ENCODE measurements at regions not wholly inside any gene's neighbourhood (a gene's known extent, or its start where the extent isn't known, plus 50 kb on each side); places are given as distances from the start of the nearest gene placed in this dataset.
A peak's percentile ranks its signal among the peaks of the same experiment; 100 is the strongest.

- TF ChIP-seq CTCF (IDR thresholded peaks at IDR 0.05; ENCODE audit: unreplicated experiment): no peak
- no peaks in the 10 kb centered on the region for H3K4me1 Mint-ChIP-seq (ENCODE audit: unreplicated experiment)
- no peak overlapping the region for H3K27ac Mint-ChIP-seq (ENCODE audit: unreplicated experiment)
- no peaks in the 10 kb centered on the region for H3K9me3 Mint-ChIP-seq (ENCODE audit: unreplicated experiment)
- no peak overlapping the region for H3K4me3 Mint-ChIP-seq (ENCODE audit: unreplicated experiment)
- H3K36me3 Mint-ChIP-seq (ENCODE audit: low read depth, unreplicated experiment): no peaks in the 10 kb centered on the region
- DNase-seq (ENCODE audit: low spot score): no peak
- peaks cover 5% of the 10 kb centered on the region for H3K27me3 Mint-ChIP-seq (ENCODE audit: unreplicated experiment)
Observed at GRCh38 chr6:120058410-120058809, 708.8 kb upstream of the MAN1A1 start.

- Mint-ChIP-seq H3K4me3 (ENCODE audit: unreplicated experiment) (no peak overlapping the region), H3K4me1 (ENCODE audit: unreplicated experiment) (no peaks in the 10 kb centered on the region), H3K27ac (ENCODE audit: unreplicated experiment) (no peak overlapping the region), H3K36me3 (ENCODE audit: low read depth, unreplicated experiment) (no peaks in the 10 kb centered on the region), H3K27me3 (ENCODE audit: unreplicated experiment) (peaks cover 5% of the 10 kb centered on the region), H3K9me3 (ENCODE audit: unreplicated experiment) (no peaks in the 10 kb centered on the region)
- DNase-seq (ENCODE audit: low spot score): no peak
- peak; percentile 75 for TF ChIP-seq CTCF (IDR thresholded peaks at IDR 0.05; ENCODE audit: unreplicated experiment)
Observed at GRCh38 chr6:120056085-120056484, 706.5 kb upstream of the MAN1A1 start.

- Mint-ChIP-seq H3K4me3 (ENCODE audit: unreplicated experiment) (no peak overlapping the region), H3K9me3 (ENCODE audit: unreplicated experiment) (no peaks in the 10 kb centered on the region)
- no peak for TF ChIP-seq CTCF (IDR thresholded peaks at IDR 0.05; ENCODE audit: unreplicated experiment)
Observed at GRCh38 chr6:120055071-120055470, 705.5 kb upstream of the MAN1A1 start.

GRCh38 chr6:120039664-120040063 is 690.1 kb upstream of the MAN1A1 start:
- Mint-ChIP-seq H3K4me3 (ENCODE audit: unreplicated experiment) (no peak overlapping the region), H3K27ac (ENCODE audit: unreplicated experiment) (no peak overlapping the region), H3K27me3 (ENCODE audit: unreplicated experiment) (no peaks in the 10 kb centered on the region), H3K36me3 (ENCODE audit: low read depth, unreplicated experiment) (no peaks in the 10 kb centered on the region), H3K9me3 (ENCODE audit: unreplicated experiment) (no peaks in the 10 kb centered on the region), H3K4me1 (ENCODE audit: unreplicated experiment) (no peaks in the 10 kb centered on the region)
- DNase-seq (ENCODE audit: low spot score): no peak
- TF ChIP-seq CTCF (IDR thresholded peaks at IDR 0.05; ENCODE audit: unreplicated experiment): no peak

More at GRCh38 chr6:120055071-120055470, 705.5 kb upstream of the MAN1A1 start:
- H3K4me1 Mint-ChIP-seq (ENCODE audit: unreplicated experiment): no peaks in the 10 kb centered on the region
- no peak for DNase-seq (ENCODE audit: low spot score)
- H3K27me3 Mint-ChIP-seq (ENCODE audit: unreplicated experiment): peaks cover 5% of the 10 kb centered on the region
- H3K36me3 Mint-ChIP-seq (ENCODE audit: low read depth, unreplicated experiment): no peaks in the 10 kb centered on the region
- no peak overlapping the region for H3K27ac Mint-ChIP-seq (ENCODE audit: unreplicated experiment)

GRCh38 chr6:120031837-120032236 is 682.3 kb upstream of the MAN1A1 start:
- no peaks in the 10 kb centered on the region for H3K36me3 Mint-ChIP-seq (ENCODE audit: low read depth, unreplicated experiment)
- H3K4me1 Mint-ChIP-seq (ENCODE audit: unreplicated experiment): no peaks in the 10 kb centered on the region
- TF ChIP-seq CTCF (IDR thresholded peaks at IDR 0.05; ENCODE audit: unreplicated experiment): no peak
- DNase-seq (ENCODE audit: low spot score): no peak
- no peak overlapping the region for H3K4me3 Mint-ChIP-seq (ENCODE audit: unreplicated experiment)
- H3K27me3 Mint-ChIP-seq (ENCODE audit: unreplicated experiment): no peaks in the 10 kb centered on the region
- H3K9me3 Mint-ChIP-seq (ENCODE audit: unreplicated experiment): no peaks in the 10 kb centered on the region
- H3K27ac Mint-ChIP-seq (ENCODE audit: unreplicated experiment): no peak overlapping the region

Measured in endothelial cell (in vitro differentiated cells).